ENCODE measurements at regions not wholly inside any gene's neighbourhood (a gene's known extent, or its start where the extent isn't known, plus 50 kb on each side); places are given as distances from the start of the nearest gene placed in this dataset.

DNA sequence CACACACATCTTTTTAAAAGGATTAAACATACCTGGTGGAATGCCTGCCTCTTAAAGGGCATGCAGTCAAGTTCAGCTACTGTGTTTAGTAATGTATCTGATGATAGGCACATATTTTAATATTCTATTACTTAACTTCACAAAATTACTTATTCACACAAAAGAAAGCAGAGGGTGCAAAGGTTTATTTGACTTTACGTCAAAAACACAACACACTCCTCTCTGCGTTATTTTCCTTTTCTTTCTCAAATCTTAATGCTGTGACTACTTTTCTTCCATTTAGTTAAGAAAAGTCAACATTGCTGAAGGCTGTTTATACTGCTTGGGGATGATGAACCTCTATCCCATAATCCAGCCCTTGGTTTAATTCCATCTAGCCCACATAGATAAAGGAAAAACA is 127.9 kb upstream of the ST6GAL2 start:
- WGBS (ENCODE audit: insufficient coverage) = no CpG with 5 or more reads among the region's 2 CpGs
- Histone ChIP-seq H3K27me3 (ENCODE audit: control insufficient read depth, insufficient read depth, low read length) (no peaks in the 10 kb centered on the region), H3K27ac (ENCODE audit: low read length) (no peak overlapping the region), H3K36me3 (ENCODE audit: control insufficient read depth, insufficient read depth, low read length) (no peaks in the 10 kb centered on the region), H3K9me3 (replicated peaks; ENCODE audit: control insufficient read depth, low read depth, low read length) (no peaks in the 10 kb centered on the region), H3K4me3 (ENCODE audit: low read length) (no peak overlapping the region), H3K4me1 (ENCODE audit: control insufficient read depth, insufficient read depth, low read length) (no peaks in the 10 kb centered on the region)
- no peak for DNase-seq

DNA sequence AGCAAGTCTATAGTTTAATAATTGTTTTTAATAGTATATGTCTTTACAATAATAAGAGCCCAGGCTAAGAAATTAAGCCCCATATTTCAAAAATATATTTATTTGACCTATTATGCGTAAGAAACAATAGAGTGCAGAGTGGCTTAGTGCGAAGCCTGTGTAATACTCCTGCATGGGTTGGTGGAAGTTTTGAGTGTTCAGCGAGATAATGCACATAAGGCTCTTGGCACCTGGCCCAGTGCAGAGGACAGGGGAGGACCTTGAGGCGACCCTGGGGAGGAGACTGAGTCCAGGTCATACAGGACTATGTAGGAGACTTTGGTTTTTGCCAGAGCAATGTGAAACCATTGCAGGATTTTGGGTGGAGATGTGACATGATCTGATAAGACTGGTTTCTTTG is 132.4 kb upstream of the ST6GAL2 start:
- Histone ChIP-seq H3K27me3 (ENCODE audit: control insufficient read depth, insufficient read depth, low read length) (no peaks in the 10 kb centered on the region), H3K27ac (ENCODE audit: low read length) (no peak overlapping the region), H3K36me3 (ENCODE audit: control insufficient read depth, insufficient read depth, low read length) (no peaks in the 10 kb centered on the region), H3K4me3 (ENCODE audit: low read length) (no peak overlapping the region), H3K9me3 (replicated peaks; ENCODE audit: control insufficient read depth, low read depth, low read length) (no peaks in the 10 kb centered on the region), H3K4me1 (ENCODE audit: control insufficient read depth, insufficient read depth, low read length) (no peaks in the 10 kb centered on the region)
- no peak for DNase-seq
- 68% methylated on average over 4 of the region's 4 CpGs for WGBS (ENCODE audit: insufficient coverage)

DNA sequence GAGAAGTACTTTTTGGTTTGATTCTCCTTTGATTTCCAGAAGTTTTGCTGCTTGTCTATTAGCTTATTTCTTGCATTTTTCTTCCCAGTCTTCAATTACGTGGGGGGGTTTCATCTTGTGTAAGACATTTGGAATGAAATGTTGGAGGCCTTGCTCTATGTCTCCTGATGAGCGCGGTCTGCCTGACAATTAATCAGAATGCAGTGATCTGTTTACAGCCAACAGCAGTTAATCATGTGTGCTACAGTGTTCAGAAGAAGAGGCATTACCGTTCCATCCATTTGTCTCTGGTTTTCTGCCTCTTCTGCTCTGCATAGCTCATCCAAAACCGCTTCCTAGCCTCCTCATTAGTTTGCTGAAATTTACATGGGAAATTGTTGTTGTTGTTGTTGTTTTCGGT is 134.4 kb upstream of the ST6GAL2 start:
- H3K9me3 ChIP-seq (replicated peaks; ENCODE audit: control insufficient read depth, low read depth, low read length) = no peaks in the 10 kb centered on the region
- H3K27me3 ChIP-seq (ENCODE audit: control insufficient read depth, insufficient read depth, low read length) = no peaks in the 10 kb centered on the region
- H3K36me3 ChIP-seq (ENCODE audit: control insufficient read depth, insufficient read depth, low read length) = no peaks in the 10 kb centered on the region
- no peak overlapping the region for H3K4me3 ChIP-seq (ENCODE audit: low read length)
- no peaks in the 10 kb centered on the region for H3K4me1 ChIP-seq (ENCODE audit: control insufficient read depth, insufficient read depth, low read length)
- no peak for DNase-seq
- WGBS (ENCODE audit: insufficient coverage) = 86% methylated on average over 2 of the region's 6 CpGs
- H3K27ac ChIP-seq (ENCODE audit: low read length) = no peak overlapping the region

DNA sequence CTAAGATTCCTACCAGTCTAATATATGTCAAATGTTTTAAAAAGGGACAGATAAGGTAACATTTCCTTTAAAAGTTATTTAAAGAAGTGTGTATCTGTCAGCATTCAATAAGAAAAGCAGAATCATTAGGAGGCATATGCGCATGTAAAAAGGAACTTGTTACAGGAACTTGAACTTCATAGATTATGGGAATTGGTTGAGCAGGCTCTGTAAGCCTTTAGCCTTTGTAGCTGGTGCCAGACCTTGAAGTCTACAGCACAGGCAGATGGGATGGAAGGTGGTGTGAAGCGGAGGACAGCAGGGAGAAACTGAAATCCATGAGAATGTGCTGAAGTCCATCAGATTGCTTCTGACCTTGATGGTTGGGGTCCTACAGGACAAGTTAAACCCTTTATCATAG is 138.3 kb upstream of the ST6GAL2 start:
- 90% methylated on average over 2 of the region's 2 CpGs for WGBS (ENCODE audit: insufficient coverage)

DNA sequence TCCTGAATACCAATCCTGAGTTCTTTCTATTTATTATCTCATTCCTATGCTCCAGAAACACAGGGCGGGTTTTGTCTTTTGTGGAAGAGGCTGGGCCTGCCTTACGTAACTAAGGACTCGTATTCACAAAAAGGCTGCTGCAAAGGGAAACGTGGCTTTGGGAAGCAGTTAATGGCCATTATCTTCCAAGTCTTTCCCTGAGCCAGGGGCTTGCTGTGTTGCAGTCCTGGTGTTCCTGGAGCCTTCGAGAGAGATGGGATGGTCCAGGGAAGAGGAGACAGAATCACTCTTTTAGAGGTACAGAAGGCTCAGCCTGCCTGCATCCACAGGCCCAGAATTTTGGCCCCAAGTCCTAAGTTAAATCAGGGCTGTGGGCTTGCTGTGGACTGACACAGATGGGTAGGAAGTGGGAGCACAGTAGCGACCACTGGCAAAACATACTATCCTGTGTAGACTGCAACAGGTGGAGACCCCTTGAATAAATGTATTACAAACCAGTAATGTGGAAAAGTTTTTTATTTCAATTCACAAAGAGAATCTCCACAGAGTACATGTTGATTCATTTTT is 139.4 kb upstream of the ST6GAL2 start:
- 89% methylated on average over 5 of the region's 6 CpGs for WGBS (ENCODE audit: insufficient coverage)
- DNase-seq = no peak
- Histone ChIP-seq H3K9me3 (replicated peaks; ENCODE audit: control insufficient read depth, low read depth, low read length) (no peaks in the 10 kb centered on the region), H3K27ac (ENCODE audit: low read length) (no peak overlapping the region), H3K4me1 (ENCODE audit: control insufficient read depth, insufficient read depth, low read length) (no peaks in the 10 kb centered on the region), H3K27me3 (ENCODE audit: control insufficient read depth, insufficient read depth, low read length) (no peaks in the 10 kb centered on the region), H3K4me3 (ENCODE audit: low read length) (no peak overlapping the region), H3K36me3 (ENCODE audit: control insufficient read depth, insufficient read depth, low read length) (no peaks in the 10 kb centered on the region)

More for the DNA sequence above, 138.3 kb upstream of the ST6GAL2 start:
- no peaks in the 10 kb centered on the region for H3K4me1 ChIP-seq (ENCODE audit: control insufficient read depth, insufficient read depth, low read length)
- no peak overlapping the region for H3K27ac ChIP-seq (ENCODE audit: low read length)
- DNase-seq = no peak
- H3K9me3 ChIP-seq (replicated peaks; ENCODE audit: control insufficient read depth, low read depth, low read length) = no peaks in the 10 kb centered on the region
- H3K36me3 ChIP-seq (ENCODE audit: control insufficient read depth, insufficient read depth, low read length) = no peaks in the 10 kb centered on the region
- H3K27me3 ChIP-seq (ENCODE audit: control insufficient read depth, insufficient read depth, low read length) = no peaks in the 10 kb centered on the region
- H3K4me3 ChIP-seq (ENCODE audit: low read length) = no peak overlapping the region

DNA sequence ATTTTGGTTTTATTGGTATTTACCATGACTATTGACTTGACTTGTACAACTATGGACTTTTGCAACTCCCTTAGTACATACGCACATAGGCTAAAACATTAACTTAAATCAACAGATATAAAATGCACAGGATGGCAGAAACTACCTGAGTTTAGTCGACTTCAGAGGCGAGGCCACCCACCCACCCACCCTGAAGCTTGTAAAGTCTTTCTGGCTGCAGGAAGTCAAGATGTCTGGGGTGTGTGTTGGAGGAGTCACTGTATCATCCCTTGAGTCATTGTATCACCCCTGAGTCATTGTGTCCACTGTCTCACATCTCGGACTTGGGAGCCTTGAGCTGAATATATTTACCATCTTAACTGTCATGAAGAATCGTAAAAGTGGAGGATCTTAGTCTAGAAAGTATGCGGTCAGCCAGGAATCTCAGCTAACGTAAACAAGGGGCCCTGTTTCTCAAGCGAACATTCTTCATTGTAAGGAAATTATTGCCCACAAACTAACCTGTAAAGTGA is 140.0 kb upstream of the ST6GAL2 start:
- Histone ChIP-seq H3K36me3 (ENCODE audit: control insufficient read depth, insufficient read depth, low read length) (no peaks in the 10 kb centered on the region), H3K4me3 (ENCODE audit: low read length) (no peak overlapping the region), H3K27ac (ENCODE audit: low read length) (no peak overlapping the region), H3K4me1 (ENCODE audit: control insufficient read depth, insufficient read depth, low read length) (no peaks in the 10 kb centered on the region), H3K9me3 (replicated peaks; ENCODE audit: control insufficient read depth, low read depth, low read length) (no peaks in the 10 kb centered on the region), H3K27me3 (ENCODE audit: control insufficient read depth, insufficient read depth, low read length) (no peaks in the 10 kb centered on the region)
- no peak for DNase-seq
- WGBS (ENCODE audit: insufficient coverage) = 100% methylated on average over 2 of the region's 8 CpGs

DNA sequence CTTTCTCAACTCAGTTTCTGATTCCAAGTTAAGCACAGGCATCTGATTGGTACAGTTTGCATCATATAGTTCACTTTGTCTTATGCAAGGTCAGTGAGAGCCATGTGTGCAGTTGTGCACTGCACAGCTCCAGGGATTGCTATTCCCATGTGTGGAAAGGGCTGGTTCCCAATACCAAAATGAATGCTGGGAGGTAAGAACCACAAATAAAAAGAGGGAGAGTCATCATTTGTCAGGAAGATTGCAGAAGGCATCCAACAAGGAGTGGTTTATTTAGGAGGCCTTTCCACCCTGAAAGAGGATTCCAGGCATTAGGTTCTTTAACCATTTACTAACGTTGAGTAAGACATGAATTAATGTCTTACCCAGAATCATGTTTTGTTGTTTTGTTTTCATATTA is 141.2 kb upstream of the ST6GAL2 start:
- Histone ChIP-seq H3K27ac (ENCODE audit: low read length) (no peak overlapping the region), H3K4me3 (ENCODE audit: low read length) (no peak overlapping the region), H3K27me3 (ENCODE audit: control insufficient read depth, insufficient read depth, low read length) (no peaks in the 10 kb centered on the region), H3K36me3 (ENCODE audit: control insufficient read depth, insufficient read depth, low read length) (no peaks in the 10 kb centered on the region), H3K9me3 (replicated peaks; ENCODE audit: control insufficient read depth, low read depth, low read length) (no peaks in the 10 kb centered on the region), H3K4me1 (ENCODE audit: control insufficient read depth, insufficient read depth, low read length) (no peaks in the 10 kb centered on the region)
- no CpG with 5 or more reads among the region's 1 CpG for WGBS (ENCODE audit: insufficient coverage)
- no peak for DNase-seq

DNA sequence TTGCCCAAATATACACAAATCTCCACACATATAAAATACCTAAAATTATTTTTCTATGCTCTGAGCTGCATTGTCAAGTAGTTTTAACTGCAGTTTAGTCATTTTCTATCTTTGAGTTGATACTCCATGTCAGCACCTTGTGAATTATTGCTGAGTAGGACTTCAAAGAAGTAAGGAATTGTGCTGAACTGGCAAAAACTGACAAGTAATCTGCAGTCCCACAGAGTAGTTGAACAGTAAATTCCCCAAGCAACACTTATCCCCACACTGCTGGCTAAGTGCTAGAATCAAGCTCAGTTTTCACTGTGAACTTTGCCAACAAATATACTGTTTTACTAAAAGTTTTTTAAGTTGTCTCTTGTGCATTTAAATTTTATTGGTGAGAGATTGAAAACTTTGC is 141.8 kb upstream of the ST6GAL2 start:
- Histone ChIP-seq H3K4me3 (ENCODE audit: low read length) (no peak overlapping the region), H3K9me3 (replicated peaks; ENCODE audit: control insufficient read depth, low read depth, low read length) (no peaks in the 10 kb centered on the region), H3K36me3 (ENCODE audit: control insufficient read depth, insufficient read depth, low read length) (no peaks in the 10 kb centered on the region), H3K27ac (ENCODE audit: low read length) (no peak overlapping the region), H3K4me1 (ENCODE audit: control insufficient read depth, insufficient read depth, low read length) (no peaks in the 10 kb centered on the region), H3K27me3 (ENCODE audit: control insufficient read depth, insufficient read depth, low read length) (no peaks in the 10 kb centered on the region)
- DNase-seq = peak; percentile 76

DNA sequence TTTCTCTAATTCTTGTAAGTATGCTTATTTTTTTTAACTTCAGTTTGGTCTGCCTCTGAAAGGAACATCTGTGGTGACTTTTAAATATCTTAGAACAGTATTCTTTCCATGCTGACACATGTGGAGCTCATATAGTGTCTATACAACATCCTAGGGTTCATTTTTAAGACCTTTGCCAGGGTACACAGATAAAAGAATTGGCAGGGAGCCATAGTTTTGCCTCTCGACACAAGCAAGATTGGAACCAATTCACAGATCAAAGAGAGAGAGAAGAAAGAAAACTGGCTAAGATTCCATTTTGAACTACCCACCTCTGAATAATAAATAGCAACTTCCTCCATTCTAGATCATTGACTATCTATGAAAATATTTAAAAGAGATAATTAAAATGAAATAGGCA is 142.7 kb upstream of the ST6GAL2 start:
- DNase-seq = peak; percentile 6
- Histone ChIP-seq H3K27ac (ENCODE audit: low read length) (no peak overlapping the region), H3K27me3 (ENCODE audit: control insufficient read depth, insufficient read depth, low read length) (no peaks in the 10 kb centered on the region), H3K4me1 (ENCODE audit: control insufficient read depth, insufficient read depth, low read length) (no peaks in the 10 kb centered on the region), H3K9me3 (replicated peaks; ENCODE audit: control insufficient read depth, low read depth, low read length) (no peaks in the 10 kb centered on the region), H3K36me3 (ENCODE audit: control insufficient read depth, insufficient read depth, low read length) (no peaks in the 10 kb centered on the region), H3K4me3 (ENCODE audit: low read length) (no peak overlapping the region)
- no CpG with 5 or more reads among the region's 1 CpG for WGBS (ENCODE audit: insufficient coverage)

DNA sequence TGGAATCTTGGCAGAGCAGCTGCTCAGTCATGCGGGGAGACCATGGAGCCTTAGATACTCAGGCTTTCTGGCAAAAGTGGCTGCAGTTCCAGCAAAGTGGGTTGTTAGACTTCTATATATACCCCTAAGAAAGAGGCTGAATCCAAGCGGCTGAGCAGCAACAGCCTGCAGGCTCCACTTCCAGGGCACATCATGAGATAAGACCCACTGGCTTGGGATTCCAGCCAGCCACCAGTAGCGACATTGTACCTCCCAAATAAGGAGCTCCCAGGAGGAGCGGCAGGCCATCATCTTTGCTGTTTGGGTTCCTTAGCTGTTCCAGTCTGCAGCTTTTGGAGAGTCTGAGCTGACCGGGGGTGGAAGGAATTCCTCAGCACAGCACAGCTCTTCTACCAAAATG is 150.3 kb upstream of the ST6GAL2 start:
- Histone ChIP-seq H3K4me3 (ENCODE audit: low read length) (no peak overlapping the region), H3K9me3 (replicated peaks; ENCODE audit: control insufficient read depth, low read depth, low read length) (no peaks in the 10 kb centered on the region), H3K36me3 (ENCODE audit: control insufficient read depth, insufficient read depth, low read length) (no peaks in the 10 kb centered on the region), H3K4me1 (ENCODE audit: control insufficient read depth, insufficient read depth, low read length) (no peaks in the 10 kb centered on the region), H3K27me3 (ENCODE audit: control insufficient read depth, insufficient read depth, low read length) (no peaks in the 10 kb centered on the region), H3K27ac (ENCODE audit: low read length) (no peak overlapping the region)
- WGBS (ENCODE audit: insufficient coverage) = 93% methylated on average over 5 of the region's 5 CpGs
- no peak for DNase-seq

DNA sequence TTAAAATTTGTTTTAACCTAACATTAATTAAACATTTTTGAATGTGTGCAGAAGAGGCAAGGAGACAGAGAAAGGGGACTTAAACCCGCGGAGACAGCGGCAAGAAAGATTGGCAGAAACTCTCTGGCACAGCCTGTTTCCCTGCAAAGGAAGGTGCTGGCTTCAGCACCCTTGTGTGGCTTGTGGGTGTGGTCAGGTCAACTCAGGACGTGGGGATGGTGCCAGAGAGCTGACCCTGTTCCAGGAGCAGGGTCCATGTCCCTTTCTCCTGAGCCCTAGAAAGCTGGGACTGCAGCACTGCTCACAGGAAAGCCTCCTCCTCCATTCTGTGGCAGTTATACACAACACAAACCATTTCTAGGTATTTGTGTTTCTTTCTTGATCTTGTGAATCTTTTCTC is 176.2 kb upstream of the ST6GAL2 start:
- WGBS (ENCODE audit: insufficient coverage) = 0% methylated on average over 3 of the region's 4 CpGs
- no peaks in the 10 kb centered on the region for H3K4me1 ChIP-seq (ENCODE audit: control insufficient read depth, insufficient read depth, low read length)
- H3K9me3 ChIP-seq (replicated peaks; ENCODE audit: control insufficient read depth, low read depth, low read length) = no peaks in the 10 kb centered on the region
- no peak for DNase-seq
- no peaks in the 10 kb centered on the region for H3K36me3 ChIP-seq (ENCODE audit: control insufficient read depth, insufficient read depth, low read length)
- H3K27me3 ChIP-seq (ENCODE audit: control insufficient read depth, insufficient read depth, low read length) = no peaks in the 10 kb centered on the region
- H3K27ac ChIP-seq (ENCODE audit: low read length) = no peak overlapping the region
- H3K4me3 ChIP-seq (ENCODE audit: low read length) = no peak overlapping the region
